Loucy (cell line): ENCODE measurements at regions not wholly inside any gene's neighbourhood (a gene's known extent, or its start where the extent isn't known, plus 50 kb on each side); places are given as distances from the start of the nearest gene placed in this dataset.

ENCODE experiments used
- H2AFZ ChIP-seq: fragments of 200-600 bp; sonication (generic); 2 replicates; pipeline ENCODE4 v1.6.0; 2016; ENCODE audit warnings: antibody characterized with exemption, mild to moderate bottlenecking, low read length, moderate library complexity
- H3F3A ChIP-seq: fragments of 200-600 bp; 2 replicates; pipeline ENCODE4 v1.6.0; 2016; ENCODE audit warnings: antibody characterized with exemption, low read depth, mild to moderate bottlenecking
- H3K27me3 ChIP-seq: fragments of 200-600 bp; sonication (generic); 2 replicates; pipeline ENCODE4 v1.6.1; 2014; ENCODE audit warnings: low read length, mild to moderate bottlenecking; ENCODE audit not compliant: insufficient read depth, poor library complexity, severe bottlenecking
- H3K36me3 ChIP-seq: fragments of 200-600 bp; sonication (generic); 2 replicates; pipeline ENCODE4 v1.6.1; 2016; ENCODE audit warnings: low read length; ENCODE audit not compliant: insufficient read depth
- H3K4me1 ChIP-seq: fragments of 200-600 bp; sonication (generic); 2 replicates; pipeline ENCODE4 v1.5.1; 2014; ENCODE audit warnings: low read length, mild to moderate bottlenecking; ENCODE audit not compliant: insufficient read depth, poor library complexity, severe bottlenecking
- H3K4me2 ChIP-seq: fragments of 200-600 bp; sonication (generic); 2 replicates; pipeline ENCODE4 v1.6.0; 2014; ENCODE audit warnings: antibody characterized with exemption, low read length, low read depth, mild to moderate bottlenecking; ENCODE audit not compliant: poor library complexity, severe bottlenecking
- H3K4me3 ChIP-seq: fragments of 200-600 bp; sonication (generic); 2 replicates; pipeline ENCODE4 v1.5.1; 2014; ENCODE audit warnings: low read length, mild to moderate bottlenecking, mixed read lengths; ENCODE audit not compliant: poor library complexity, severe bottlenecking
- H3K79me2 ChIP-seq: fragments of 200-600 bp; sonication (generic); 2 replicates; pipeline ENCODE4 v1.6.1; 2014; ENCODE audit warnings: low read length; ENCODE audit not compliant: insufficient read depth
- H3K9ac ChIP-seq: fragments of 200-600 bp; sonication (generic); 2 replicates; pipeline ENCODE4 v1.6.0; 2014; ENCODE audit warnings: mild to moderate bottlenecking, low read depth, low read length, moderate library complexity; ENCODE audit not compliant: poor library complexity, severe bottlenecking
- H3K9me2 ChIP-seq: fragments of 200-600 bp; sonication (generic); replicated peaks from 2 replicates; pipeline ENCODE4 v1.6.1; 2016; ENCODE audit warnings: low read depth, low read length, mixed read lengths
- H3K9me3 ChIP-seq: fragments of 200-600 bp; sonication (generic); 2 replicates; pipeline ENCODE4 v1.6.1; 2014; ENCODE audit warnings: mild to moderate bottlenecking, antibody characterized with exemption, low read length, low read depth; ENCODE audit not compliant: insufficient read depth
- H4K20me1 ChIP-seq: fragments of 200-600 bp; sonication (generic); 2 replicates; pipeline ENCODE4 v1.6.0; 2014; ENCODE audit warnings: antibody characterized with exemption, low read length, mild to moderate bottlenecking; ENCODE audit not compliant: insufficient read depth, poor library complexity, severe bottlenecking
- EZH2phosphoT487 ChIP-seq: fragments of 200-600 bp; IDR thresholded peaks from 2 replicates; pipeline ENCODE4 v1.6.1; 2018; ENCODE audit warnings: antibody characterized with exemption, mild to moderate bottlenecking, moderate library complexity, borderline replicate concordance
- TF ChIP-seq, protein P1 (sequence below): fragments of 200-600 bp; sonication (generic); conservative IDR thresholded peaks from 2 replicates; pipeline ENCODE4 v1.5.1; 2014; ENCODE audit warnings: mild to moderate bottlenecking, antibody characterized with exemption, low read length

DNA sequence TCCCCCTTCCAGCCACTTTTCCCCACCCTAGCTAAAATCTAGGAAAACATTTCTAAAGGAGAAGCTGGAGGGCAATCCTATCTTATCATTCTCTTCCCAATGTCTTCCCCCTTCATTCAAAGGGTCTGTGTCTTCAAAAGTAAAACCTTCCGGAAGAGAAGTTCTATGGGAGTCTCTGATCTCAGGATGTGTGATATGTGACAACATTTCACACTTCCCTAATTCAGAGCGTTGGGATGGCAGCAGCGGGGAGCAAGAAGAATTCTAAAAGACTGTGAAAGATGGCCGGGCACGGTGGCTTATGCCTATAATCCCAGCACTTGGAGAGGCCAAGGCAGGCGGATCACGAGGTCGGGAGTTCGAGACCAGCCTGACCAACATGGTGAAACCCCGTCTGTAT lies 65.4 kb upstream of the AKIRIN2 start:
- H2AFZ ChIP-seq: no peak overlapping the region
- no peaks in the 10 kb centered on the region for H3K27me3 ChIP-seq
- no peaks in the 10 kb centered on the region for H3K79me2 ChIP-seq
- H3F3A ChIP-seq: no peaks in the 10 kb centered on the region
- H3K4me3 ChIP-seq: no peak overlapping the region
- H3K4me1 ChIP-seq: peaks cover 3% of the 10 kb centered on the region
- H3K4me2 ChIP-seq: no peak overlapping the region
- TF ChIP-seq, protein P1, sequence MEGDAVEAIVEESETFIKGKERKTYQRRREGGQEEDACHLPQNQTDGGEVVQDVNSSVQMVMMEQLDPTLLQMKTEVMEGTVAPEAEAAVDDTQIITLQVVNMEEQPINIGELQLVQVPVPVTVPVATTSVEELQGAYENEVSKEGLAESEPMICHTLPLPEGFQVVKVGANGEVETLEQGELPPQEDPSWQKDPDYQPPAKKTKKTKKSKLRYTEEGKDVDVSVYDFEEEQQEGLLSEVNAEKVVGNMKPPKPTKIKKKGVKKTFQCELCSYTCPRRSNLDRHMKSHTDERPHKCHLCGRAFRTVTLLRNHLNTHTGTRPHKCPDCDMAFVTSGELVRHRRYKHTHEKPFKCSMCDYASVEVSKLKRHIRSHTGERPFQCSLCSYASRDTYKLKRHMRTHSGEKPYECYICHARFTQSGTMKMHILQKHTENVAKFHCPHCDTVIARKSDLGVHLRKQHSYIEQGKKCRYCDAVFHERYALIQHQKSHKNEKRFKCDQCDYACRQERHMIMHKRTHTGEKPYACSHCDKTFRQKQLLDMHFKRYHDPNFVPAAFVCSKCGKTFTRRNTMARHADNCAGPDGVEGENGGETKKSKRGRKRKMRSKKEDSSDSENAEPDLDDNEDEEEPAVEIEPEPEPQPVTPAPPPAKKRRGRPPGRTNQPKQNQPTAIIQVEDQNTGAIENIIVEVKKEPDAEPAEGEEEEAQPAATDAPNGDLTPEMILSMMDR: no peak
- TF ChIP-seq EZH2phosphoT487: no peak
- H3K9ac ChIP-seq: no peak overlapping the region
- no peaks in the 10 kb centered on the region for H3K36me3 ChIP-seq
- H3K9me3 ChIP-seq: no peaks in the 10 kb centered on the region
- no peaks in the 10 kb centered on the region for H3K9me2 ChIP-seq
- no peaks in the 10 kb centered on the region for H4K20me1 ChIP-seq

DNA sequence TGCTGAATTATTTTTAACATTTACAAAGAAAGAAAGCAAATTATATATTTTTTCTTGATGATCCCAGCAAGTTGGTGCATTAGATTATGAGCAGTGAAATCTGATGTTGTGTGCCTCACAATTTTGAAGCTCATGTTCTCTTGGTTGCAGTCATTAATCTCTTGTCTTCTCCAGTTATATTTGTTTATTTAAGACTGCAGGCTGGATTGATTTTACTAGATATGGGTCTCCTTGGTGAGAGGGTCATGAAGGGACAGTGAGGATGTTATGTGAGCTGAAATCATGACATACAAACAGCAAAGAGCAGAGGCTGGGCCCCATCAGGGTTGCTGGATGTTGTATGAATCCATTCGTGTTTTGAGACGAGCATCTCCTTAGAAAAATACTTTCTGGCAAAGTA lies 64.2 kb upstream of the AKIRIN2 start:
- Histone ChIP-seq H3K9ac (no peak overlapping the region), H3K9me2 (no peaks in the 10 kb centered on the region), H3F3A (no peaks in the 10 kb centered on the region), H3K4me2 (no peak overlapping the region), H3K36me3 (no peaks in the 10 kb centered on the region), H2AFZ (no peak overlapping the region), H3K4me3 (no peak overlapping the region), H3K27me3 (no peaks in the 10 kb centered on the region), H3K79me2 (no peaks in the 10 kb centered on the region), H3K9me3 (no peaks in the 10 kb centered on the region), H4K20me1 (no peaks in the 10 kb centered on the region), H3K4me1 (no peaks in the 10 kb centered on the region)
- TF ChIP-seq, protein P1: no peak
- TF ChIP-seq EZH2phosphoT487: no peak

DNA sequence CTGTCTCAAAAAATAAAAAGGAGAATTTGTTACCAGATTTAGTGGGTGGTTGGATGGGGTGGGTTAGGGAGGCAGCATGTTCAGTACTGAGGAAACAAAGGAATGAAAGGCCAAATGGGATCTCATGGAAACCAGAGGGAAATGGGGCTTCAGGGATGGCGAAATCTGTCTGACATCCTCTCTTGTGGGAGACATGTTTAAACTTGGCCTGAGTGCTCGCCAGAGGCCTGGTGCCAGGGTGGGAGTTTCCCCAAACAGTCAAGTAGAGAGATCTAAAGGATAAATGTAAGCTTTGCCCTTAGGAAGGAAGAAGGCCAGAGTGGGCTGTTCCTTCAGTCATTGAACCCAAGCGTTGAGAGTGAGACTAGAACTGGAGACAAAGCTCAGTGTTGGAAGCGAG lies 61.9 kb upstream of the AKIRIN2 start:
- Histone ChIP-seq H3K27me3 (no peaks in the 10 kb centered on the region), H3K9me3 (no peaks in the 10 kb centered on the region), H3K79me2 (no peaks in the 10 kb centered on the region), H3K9ac (no peak overlapping the region), H3K4me1 (no peaks in the 10 kb centered on the region), H3K36me3 (no peaks in the 10 kb centered on the region), H3F3A (no peaks in the 10 kb centered on the region), H3K4me3 (no peak overlapping the region), H2AFZ (no peak overlapping the region), H3K9me2 (no peaks in the 10 kb centered on the region), H3K4me2 (no peak overlapping the region), H4K20me1 (no peaks in the 10 kb centered on the region)
- TF ChIP-seq, protein P1: no peak
- TF ChIP-seq EZH2phosphoT487: no peak
